Kidney glomerular epithelial cell (primary cell): ENCODE measurements at regions not wholly inside any gene's neighbourhood (a gene's known extent, or its start where the extent isn't known, plus 50 kb on each side); places are given as distances from the start of the nearest gene placed in this dataset.

Experiments used
- DNase-seq: peaks from one replicate; lab custom pipeline; 2025; lab: John Stamatoyannopoulos, UW

DNA sequence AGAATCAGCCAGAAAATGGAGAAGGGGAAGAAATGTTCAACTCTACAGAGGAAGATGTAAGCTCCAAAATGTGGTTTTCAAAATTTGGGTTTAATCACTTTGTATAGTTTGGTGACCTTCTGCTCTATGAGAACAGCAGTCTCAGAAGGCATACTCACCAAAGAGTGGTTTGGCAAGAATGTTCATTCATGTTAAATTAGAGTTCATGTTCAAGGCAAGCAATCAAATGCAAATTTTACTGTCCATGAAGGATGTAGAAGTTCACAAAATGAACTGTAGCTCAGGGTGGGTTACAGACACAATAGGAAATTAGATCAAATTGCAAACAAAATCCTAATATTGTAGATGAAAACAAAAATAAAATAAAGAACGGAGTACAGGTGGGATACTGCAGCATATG is 606.7 kb upstream of the PCDH20 start:
- no peak for DNase-seq

DNA sequence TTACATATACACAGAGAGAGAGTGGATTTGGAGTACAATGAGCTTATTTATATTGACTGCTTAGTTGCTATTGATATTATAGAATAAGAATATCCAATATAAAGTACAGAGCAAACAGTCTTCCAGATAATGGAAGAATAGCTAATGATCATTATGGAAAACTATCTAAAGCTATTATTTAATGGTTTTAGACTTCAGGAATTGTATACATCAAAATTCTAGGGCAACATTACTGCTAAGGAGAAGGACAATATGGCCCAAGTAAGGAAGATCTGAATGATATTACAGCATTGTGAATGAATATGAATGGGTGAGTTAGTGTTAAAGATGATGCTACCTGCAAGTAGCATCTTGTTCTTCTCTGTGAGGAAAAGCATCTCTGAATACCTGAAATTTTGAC is 604.2 kb upstream of the PCDH20 start:
- DNase-seq, result no peak

DNA sequence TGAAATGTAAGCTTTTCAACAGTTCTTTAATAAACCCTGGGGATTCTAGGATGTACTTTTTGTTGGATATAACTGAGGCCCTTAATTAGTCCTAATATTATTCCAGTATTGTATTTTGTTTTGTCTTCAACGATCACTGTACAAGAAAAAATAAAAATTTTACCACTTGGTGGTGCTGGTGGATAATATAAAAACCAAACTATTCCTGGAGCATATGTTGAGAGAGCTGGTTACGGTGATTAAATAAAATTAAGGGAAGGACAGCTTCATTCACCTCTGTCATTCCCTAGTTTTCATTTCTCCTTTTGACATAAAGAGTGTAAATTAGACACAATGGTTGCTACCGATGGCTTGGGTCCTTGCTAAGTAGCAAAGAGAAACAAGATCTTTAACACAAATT is 598.6 kb upstream of the PCDH20 start:
- DNase-seq, result no peak

DNA sequence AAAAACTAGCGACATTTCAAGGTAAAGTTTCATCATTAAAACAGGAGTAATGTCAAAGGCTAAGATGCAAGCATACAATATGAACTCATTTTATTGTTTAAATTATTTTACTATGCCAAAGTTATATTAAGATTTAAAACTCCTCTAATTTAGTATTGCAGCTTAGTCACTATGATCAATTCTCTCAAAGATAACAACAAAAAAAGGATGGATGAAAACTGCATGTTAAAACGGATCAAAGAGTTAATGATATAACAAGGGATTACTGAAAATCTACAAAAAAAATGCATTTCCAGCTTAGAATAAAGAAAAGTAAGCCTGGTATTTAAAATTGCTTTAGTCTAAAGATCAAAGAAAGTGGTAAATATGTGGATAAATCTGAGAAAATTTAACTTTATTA is 587.8 kb upstream of the PCDH20 start:
- DNase-seq, result no peak

DNA sequence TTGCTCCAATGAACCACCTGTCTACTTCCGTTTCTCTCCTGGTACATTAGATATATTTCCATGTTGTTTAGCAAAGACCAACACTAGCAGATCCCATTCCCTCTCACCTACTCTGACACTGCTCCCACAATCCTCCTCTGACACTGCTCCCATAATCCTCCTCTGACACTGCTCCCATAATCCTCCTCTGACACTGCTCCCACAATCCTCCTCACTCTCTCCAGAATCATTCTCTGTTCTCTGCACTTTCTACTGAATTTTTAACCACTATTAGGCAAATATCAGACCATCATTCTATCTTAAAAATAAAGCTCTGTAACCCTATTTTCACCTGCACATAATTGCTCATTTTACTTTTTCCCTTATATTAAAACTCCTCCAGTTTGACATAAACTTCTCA is 578.5 kb upstream of the PCDH20 start:
- DNase-seq, result no peak

DNA sequence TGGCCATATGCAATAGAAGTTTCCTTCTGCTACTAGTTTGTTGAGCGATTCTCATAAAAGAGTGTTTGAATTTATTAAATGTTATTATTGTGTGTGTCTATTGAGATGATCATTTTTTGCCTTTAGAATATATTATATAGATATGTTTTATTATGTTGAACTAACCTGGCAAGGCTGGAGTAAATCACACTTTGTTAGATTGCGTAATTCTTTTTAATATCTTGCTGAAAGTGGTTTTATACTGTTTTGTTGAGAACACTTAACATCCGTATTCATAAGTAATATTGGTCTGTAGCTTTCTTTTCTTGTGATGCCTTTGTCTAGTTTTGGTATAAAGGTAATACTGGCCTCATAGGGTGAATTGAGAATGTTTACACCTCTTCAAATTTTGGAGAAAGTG is 574.3 kb upstream of the PCDH20 start:
- DNase-seq, result no peak

DNA sequence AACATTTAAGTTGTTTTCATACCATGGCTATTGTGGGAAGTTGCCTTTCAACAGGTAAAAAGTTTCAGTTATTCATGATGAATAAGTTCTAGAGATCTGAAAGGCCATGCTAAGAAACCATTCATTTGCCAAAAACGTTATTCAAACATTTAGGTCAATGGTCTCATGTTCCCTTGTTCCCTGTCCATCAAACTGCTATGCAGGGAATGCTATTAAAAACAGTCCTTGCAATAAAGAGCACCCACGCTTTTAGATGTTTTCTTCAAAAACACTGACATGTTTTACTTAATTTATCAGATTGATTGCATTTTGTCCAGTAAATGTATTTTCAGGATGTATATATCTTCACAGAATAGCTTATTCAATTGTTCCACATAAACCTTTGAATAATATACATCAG is 573.2 kb upstream of the PCDH20 start:
- DNase-seq, result no peak

DNA sequence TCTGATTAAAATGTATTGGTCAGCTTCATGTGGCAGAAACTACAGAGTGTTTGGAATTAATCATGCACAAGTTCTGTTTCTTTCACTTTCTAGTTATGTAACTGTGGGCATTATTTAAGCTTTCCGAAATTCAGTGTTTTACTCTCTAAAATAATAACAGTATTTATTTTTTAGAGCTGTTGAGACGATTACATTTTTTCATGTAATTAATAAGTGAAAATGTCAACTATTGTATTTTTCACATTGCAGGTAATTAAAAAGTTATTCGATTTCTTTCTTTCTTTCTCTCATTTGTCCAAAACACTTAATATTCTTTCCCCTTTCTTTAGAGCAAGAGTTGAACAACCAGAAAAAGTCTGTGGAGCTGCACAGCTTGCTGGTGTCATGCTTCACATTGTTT is 559.4 kb upstream of the PCDH20 start:
- DNase-seq, result no peak

DNA sequence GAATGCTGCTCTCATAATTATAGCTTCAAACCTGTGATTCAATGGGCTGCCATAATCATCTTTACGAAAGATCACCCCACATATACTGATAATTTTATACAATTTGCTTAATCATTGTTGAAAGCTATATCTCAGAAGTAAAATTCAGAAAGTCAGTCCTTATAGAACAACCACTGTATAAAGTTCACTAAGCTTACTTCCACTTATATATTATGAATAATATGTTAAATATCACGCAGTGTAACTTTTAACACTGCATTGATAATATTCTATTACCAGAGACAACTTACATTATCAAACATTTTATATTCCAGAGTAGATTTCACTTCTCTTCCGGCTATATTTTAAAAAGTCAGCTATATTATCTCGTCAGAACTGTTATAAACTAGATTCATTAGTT is 550.1 kb upstream of the PCDH20 start:
- no peak for DNase-seq

DNA sequence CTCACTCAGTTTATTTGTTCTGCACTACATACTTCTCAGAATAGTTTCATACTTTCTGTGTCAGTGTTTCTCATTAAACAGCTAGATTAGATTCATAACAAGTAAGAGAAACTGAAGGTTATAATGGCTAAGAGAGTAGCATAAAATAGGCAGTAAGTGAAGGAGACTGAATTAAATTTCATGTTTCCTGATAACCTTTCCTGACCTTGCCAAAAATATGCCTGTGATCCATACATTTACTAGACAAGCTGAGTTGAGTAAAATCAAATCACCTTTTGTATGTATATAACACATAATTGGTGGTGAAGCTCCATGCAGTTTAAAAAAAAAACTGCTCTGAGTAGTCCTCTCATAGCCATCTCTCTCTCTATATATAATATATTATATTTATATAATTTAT is 545.3 kb upstream of the PCDH20 start:
- DNase-seq, result no peak

DNA sequence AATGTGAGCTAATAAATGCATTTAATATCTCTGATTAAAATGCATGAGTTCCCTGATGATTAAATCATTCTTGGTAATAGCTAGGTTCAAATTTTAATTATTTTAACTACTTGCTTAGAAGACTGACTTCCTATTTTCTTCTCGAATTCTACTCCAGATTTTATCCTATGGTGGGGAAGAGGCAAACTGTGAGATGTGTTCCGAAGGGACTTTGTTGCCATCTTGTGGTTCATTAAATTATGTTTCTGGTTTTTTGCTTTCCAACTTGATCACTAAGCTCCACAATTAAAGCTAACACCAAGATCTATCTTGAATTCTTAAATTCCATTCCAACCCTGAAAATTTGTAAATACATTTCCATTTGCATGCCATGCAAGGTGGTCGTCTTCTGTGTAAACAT is 538.4 kb upstream of the PCDH20 start:
- DNase-seq, result peak; percentile 44

DNA sequence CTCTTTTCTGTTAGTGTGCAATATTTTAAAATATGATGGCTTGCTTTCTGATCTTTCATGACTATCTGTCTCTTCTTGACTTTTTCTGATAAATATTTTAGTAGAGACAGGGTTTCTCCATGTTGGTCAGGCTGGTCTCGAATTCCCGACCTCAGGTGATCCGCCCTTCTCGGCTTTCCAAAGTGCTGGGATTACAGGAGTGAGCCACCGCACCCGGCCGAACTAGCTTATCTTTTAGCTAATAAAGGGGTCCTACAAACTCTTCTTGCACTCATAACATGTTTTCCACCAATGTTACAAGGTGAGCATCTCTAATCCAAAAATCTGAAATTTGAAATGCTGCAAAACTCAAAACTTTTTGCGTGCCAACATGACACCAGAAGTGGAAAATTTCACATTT is 535.2 kb upstream of the PCDH20 start:
- no peak for DNase-seq

DNA sequence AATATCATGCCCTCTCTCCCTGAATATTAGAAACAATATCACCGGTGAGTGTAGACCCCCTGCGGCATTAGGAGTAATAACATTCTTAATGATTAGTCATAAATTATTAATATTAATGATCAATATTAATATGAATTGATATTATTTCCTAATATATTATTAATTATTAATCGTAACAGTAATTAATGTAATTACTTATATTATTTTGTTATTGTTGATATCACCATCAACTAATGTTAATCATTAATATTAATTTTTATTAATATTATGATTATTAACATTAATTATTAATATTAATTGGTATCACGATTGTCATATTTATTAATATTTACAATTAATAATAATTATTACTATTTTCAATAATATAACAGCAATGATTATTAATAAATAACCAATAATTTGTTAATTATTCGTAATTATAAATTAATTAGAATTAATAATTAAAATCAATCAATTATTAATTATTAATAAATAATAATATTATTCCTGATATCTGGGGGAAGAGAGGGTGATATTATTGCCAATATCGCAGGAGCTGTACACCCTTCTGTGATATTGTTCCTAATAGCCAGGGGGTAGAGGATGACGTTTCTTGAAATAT is 528.8 kb upstream of the PCDH20 start:
- no peak for DNase-seq

DNA sequence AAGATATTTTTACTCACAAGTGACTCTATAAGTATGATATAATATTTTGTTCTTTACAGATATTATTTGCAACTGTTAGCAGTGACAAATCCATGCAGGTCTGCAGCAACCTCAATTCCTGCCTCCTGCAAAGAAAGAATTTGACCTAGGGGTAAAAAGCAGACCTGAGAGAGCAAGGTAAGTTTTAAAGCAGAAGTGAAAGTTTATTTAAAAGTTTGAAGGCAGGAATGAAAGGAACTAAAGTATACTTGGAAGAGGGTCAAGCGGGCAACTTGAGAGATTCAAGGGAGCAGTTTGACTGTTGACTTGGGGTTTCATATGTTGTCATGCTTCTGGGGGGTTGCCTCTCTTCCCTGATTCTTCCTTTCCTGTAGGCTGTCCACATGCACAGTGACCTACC is 520.1 kb upstream of the PCDH20 start:
- no peak for DNase-seq

DNA sequence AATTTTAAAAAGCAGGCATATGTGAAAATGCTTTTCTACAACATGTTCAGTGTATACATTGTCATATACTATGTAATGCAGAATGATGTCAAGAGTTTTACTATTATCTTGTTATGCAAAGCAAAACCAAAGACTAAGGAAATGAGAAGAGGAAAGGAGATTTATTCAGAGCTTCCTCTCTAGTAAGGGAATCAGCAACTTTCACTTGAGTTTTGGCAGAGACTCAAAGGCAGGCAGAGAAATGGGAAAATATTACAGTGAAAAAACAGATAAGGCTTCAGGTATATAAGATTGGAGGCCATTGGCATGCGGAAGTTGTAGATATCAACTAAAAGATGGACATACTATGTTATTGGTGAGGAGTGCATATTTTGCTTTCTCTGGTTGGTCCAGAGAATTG is 512.0 kb upstream of the PCDH20 start:
- DNase-seq, result no peak

DNA sequence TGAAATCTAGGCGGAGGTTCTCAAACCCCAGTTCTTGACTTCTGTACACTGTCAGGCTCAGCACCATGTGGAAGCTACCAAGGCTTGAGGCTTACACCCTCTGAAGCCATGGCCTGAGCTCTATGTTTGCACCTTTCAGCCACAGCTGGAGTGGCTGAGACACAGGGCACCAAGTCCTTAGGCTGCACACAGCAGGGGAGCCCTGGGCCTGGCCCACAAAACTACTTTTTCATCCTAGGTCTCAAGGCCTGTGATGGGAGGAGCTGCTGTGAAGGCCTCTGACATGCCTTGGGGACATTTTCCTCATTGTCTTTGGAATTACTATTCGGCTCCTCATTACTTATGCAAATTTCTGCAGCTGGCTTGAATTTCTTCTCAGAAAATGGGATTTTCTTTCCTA is 503.2 kb upstream of the PCDH20 start:
- DNase-seq, result no peak

DNA sequence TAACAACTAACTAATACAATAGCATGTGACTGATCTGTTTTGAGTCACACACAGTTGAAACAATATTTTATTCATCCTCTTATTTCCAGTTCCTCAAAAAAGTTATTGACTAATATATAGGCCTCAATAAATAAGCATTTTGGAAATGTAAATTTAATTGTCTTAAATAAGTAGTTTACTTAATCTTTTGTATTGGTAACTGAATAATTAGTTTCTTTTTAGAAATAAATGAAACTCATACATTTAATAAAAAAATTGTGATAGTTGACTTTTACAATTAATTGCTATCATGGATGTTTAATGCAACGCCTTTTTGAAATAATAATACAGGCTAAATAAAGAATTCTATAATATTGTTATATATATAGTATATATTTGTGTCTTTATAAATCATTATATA is 500.8 kb upstream of the PCDH20 start:
- DNase-seq, result no peak

DNA sequence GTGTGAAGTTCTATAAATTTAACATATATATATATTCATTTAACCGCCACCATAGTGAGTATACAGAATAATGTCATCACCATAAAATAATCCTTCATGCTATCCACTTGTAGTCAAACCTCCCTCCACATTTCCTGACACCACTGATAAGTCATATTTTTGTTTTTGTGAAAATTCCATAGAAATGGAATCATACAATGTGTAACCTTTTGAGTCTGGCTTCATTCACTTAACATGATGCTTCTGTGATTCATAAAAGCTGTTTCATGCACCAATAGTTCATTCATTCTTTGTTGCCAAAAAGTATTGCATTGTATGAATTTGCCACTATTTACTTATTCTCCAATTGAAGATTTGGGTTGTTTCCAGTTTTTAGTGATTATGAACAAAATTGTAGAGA is 497.5 kb upstream of the PCDH20 start:
- DNase-seq, result peak; percentile 82

DNA sequence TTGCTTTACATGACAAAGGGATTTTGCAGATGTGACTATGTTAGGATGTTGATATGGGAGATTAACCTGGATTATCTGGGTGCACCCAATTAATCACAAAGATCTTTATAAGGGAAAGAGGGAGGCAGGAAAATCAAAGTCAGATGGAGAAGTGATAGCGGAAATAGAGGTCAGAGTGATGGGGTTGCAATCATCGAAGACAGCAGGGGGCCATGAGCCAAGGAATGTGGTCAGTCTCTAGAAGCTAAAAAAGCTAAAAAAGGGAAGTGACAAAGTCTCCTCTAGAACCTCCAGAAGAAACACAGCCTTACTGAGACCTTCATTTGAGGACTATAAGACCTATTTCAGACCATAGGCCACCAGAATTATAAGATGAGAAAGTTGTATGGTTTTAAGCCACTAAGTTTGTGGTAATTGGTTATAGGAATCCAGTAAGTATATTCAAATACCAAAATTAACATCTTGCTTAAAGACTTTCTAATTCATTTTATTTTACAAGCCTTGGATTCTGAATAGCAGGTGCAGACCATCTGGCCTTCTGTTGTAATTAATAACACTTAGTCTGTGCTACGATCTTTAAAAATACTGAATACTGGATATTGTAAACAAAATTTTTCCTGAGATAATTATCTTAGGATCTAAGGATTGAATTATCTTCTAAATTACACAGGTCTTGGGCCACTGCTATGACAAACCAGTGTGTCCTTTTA is 493.4 kb upstream of the PCDH20 start:
- no peak for DNase-seq

DNA sequence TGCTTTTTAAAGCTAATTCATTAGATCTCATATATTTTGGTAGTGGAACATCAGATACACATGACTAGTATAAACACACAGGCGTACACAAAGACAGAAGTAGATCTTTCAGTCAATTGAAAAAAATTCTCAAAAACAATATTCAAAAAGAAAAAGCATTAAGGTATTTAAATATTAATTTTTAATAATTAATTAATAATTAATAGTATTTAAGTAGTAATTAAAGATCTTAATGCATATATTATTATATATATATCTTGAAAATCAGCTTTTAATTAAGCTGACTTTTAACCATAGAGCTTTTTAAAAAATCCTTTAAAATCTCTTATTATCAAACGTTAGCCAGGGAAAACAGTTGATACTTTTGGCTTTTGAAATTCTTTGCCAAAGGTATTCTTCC is 489.4 kb upstream of the PCDH20 start:
- DNase-seq, result no peak

DNA sequence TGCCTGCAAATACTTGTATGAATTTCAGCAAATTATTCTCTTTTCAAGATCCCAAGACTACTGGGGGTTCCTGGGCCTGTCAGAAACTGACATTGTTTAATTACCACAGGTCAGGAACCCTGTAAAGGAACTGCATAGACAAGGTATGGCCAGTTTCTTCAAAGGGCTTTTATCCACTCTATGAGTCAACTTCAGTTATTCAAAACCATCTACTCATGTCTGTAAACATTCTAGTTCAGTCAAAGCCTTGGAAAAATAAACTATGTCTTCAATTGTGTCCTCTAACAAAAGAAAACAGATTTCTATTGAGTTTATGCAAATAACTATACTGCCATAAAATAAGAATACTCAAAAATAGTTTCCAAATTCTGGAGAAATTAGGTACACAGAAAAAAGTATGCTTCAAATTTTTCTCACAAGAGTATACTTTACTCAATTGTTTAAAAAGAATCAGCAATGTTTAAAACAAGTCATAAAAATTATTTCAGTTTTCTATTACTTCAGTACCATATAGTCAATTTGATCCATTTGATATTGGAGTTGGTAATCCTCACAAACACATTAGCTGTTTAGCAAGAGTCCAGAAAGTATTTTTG is 486.4 kb upstream of the PCDH20 start:
- DNase-seq, result no peak

DNA sequence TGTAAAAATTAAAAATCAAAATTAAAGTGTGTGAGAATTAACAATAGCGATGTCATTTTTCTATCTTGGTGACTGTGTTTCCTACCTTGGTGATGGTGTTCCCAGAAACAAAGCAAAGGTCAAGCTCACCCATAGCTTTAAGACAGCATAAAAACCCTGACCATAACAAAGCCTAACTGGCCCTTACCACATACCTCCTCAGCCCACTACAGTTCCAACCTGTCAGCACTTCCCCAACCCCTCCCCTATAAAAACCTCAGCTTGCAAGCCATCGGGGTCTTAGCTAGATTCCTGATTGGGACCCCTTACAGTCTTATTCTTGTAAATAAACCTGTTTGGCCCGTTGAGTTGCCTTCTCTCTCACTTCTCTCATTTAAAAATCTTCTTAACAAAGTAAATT is 484.4 kb upstream of the PCDH20 start:
- no peak for DNase-seq

DNA sequence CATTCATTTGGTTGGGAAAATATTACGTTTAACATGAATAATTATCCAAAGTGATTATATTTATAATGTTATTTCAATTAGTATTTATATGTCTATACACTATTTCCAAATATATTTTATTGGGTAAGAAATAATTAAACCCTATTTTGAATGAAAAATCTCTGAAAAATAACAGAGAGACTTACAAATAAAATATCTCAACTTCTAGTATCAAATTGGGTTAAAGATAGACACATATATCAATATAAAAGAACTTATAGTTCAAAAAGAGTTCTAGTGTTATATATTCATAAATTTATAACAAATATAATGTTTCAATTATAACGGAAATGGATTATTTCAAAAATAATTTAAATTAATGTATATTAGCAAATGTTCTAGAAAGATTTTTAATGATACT is 482.6 kb upstream of the PCDH20 start:
- DNase-seq, result no peak

DNA sequence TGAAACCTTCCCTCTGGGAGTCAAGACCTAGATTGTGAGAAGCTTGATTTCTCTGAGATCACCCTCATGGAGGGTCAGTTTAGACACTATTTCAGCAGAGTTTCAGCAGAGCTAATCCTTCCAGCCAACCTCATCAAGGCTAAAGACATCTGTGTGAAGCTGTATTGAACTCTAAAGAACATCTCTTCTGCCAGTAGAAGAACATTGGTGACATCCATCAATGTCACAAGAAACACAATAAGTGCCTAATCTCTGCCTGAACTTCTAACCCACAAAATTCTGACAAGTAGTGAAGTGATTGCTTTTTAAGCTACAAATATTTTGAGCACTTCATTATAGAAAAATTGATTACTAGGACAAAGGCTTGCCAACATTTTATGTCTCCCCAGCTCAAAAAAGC is 475.8 kb upstream of the PCDH20 start:
- DNase-seq, result no peak
